ENCODE measurements at regions not wholly inside any gene's neighbourhood (a gene's known extent, or its start where the extent isn't known, plus 50 kb on each side); places are given as distances from the start of the nearest gene placed in this dataset.

- 94 to 99% methylated on average over 2 of the region's 2 CpGs for WGBS, 2 donors
- Histone ChIP-seq H3K4me3 (no peak overlapping the region), H3K4me1 (no peaks in the 10 kb centered on the region), H3K27me3 (no peaks in the 10 kb centered on the region), H3K27ac (no peak overlapping the region), H3K36me3 (no peaks in the 10 kb centered on the region), H3K9me3 (peaks cover 0 to 5% (median 0%) of the 10 kb centered on the region in 4 donors)
- DNase-seq (no peak), ATAC-seq (ENCODE audit: low FRiP score in 2 of 2) (no peak)
- TF ChIP-seq POLR2A (IDR thresholded peaks at IDR 0.05) (no peak), CTCF (IDR thresholded peaks at IDR 0.05) (no peak), POLR2AphosphoS5 (IDR thresholded peaks at IDR 0.05) (no peak), EP300 (IDR thresholded peaks at IDR 0.05) (no peak)
These were observed 233.9 kb downstream of the GPD2 start for GRCh38 chr2:156670104-156670503.

- Histone ChIP-seq H3K4me1 (no peaks in the 10 kb centered on the region), H3K4me3 (no peak overlapping the region), H3K27me3 (no peaks in the 10 kb centered on the region), H3K9me3 (peaks cover 0 to 5% (median 0%) of the 10 kb centered on the region in 4 donors), H3K36me3 (no peaks in the 10 kb centered on the region), H3K27ac (no peak overlapping the region)
- TF ChIP-seq CTCF (IDR thresholded peaks at IDR 0.05) (no peak), POLR2AphosphoS5 (IDR thresholded peaks at IDR 0.05) (no peak), POLR2A (IDR thresholded peaks at IDR 0.05) (no peak)
- 62 to 73% methylated on average over 6 of the region's 6 CpGs for WGBS, 2 donors
- DNase-seq (no peak), ATAC-seq (ENCODE audit: low FRiP score in 2 of 2) (no peak)
These were observed 235.7 kb downstream of the GPD2 start for GRCh38 chr2:156671706-156672361.

- Histone ChIP-seq H3K27ac (no peak overlapping the region), H3K36me3 (no peaks in the 10 kb centered on the region), H3K4me1 (no peaks in the 10 kb centered on the region), H3K4me3 (no peak overlapping the region), H3K9me3 (peaks cover 0 to 5% (median 0%) of the 10 kb centered on the region in 4 donors), H3K27me3 (no peaks in the 10 kb centered on the region)
- no peak for DNase-seq
- no peak for TF ChIP-seq POLR2AphosphoS5 (IDR thresholded peaks at IDR 0.05)
- no peak for TF ChIP-seq CTCF (IDR thresholded peaks at IDR 0.05)
- no peak for TF ChIP-seq EP300 (IDR thresholded peaks at IDR 0.05)
- no peak for TF ChIP-seq POLR2A (IDR thresholded peaks at IDR 0.05)
- 80 to 82% methylated on average over 7 of the region's 7 CpGs for WGBS, 2 donors
- ATAC-seq (ENCODE audit: low FRiP score in 2 of 2), result no peak
These were observed 236.6 kb downstream of the GPD2 start for GRCh38 chr2:156672556-156673332.

DNA sequence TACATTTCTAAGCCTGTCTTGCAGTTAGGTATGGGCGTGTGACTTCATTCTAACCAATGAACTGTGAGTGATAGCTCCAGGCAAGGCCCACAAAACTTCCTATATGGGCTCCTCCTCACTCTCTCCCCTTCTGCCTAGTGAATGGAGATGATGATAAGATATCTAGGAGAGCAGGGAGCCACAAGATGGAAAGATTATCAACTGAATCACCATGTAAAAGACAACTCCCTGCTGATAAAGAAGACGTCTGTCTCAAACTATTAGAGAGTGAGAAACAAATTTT is 237.1 kb downstream of the GPD2 start:
- ATAC-seq (ENCODE audit: low FRiP score in 2 of 2) (no peak), DNase-seq (no peak)
- Histone ChIP-seq H3K27ac (no peak overlapping the region), H3K36me3 (no peaks in the 10 kb centered on the region), H3K4me3 (no peak overlapping the region), H3K4me1 (no peaks in the 10 kb centered on the region), H3K27me3 (no peaks in the 10 kb centered on the region), H3K9me3 (peaks cover 0 to 1% (median 0%) of the 10 kb centered on the region in 4 donors)
- 65 to 77% methylated on average over 2 of the region's 2 CpGs for WGBS, 2 donors
- TF ChIP-seq POLR2AphosphoS5 (IDR thresholded peaks at IDR 0.05), result no peak

DNA sequence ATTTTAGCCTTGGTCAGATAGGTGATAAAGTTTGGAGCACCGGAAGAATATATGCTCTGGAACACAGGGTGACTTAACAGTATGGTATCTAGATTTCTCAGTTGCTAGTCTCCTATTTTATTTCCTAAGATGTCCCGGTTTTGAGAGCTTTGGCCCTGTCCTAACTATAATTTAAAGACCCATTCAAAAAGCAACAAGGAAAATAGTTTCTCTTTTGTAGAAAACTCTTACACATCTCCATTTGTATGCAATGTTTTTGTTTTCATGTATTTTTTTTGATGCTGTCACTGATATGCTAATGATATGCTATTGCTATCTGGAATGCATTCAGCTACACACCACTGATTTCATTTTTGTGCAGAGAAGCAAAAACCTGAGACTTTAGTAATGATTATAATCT is 237.8 kb downstream of the GPD2 start:
- Histone ChIP-seq H3K4me1 (no peaks in the 10 kb centered on the region), H3K27me3 (no peaks in the 10 kb centered on the region), H3K36me3 (no peaks in the 10 kb centered on the region), H3K9me3 (no peaks in the 10 kb centered on the region), H3K27ac (no peak overlapping the region), H3K4me3 (no peak overlapping the region)
- 76 to 92% methylated on average over 2 of the region's 2 CpGs for WGBS, 2 donors
- DNase-seq (no peak), ATAC-seq (ENCODE audit: low FRiP score in 2 of 2) (no peak)
- no peak for TF ChIP-seq EP300 (IDR thresholded peaks at IDR 0.05)
- TF ChIP-seq POLR2A (IDR thresholded peaks at IDR 0.05), result no peak
- TF ChIP-seq POLR2AphosphoS5 (IDR thresholded peaks at IDR 0.05), result no peak
- TF ChIP-seq CTCF (IDR thresholded peaks at IDR 0.05), result no peak
